HL-60 (cell line): ENCODE measurements at regions not wholly inside any gene's neighbourhood (a gene's known extent, or its start where the extent isn't known, plus 50 kb on each side); places are given as distances from the start of the nearest gene placed in this dataset.

Experiments
- DNase-seq, 2 experiments: peaks; one replicate each; pipeline ENCODE4 v3.0.0-alpha.2; 2010 to 2020; ENCODE audit warnings: low read depth in 1 of 2, low spot score in 1 of 2
- H3K27ac ChIP-seq: fragments of 250-450 bp; sonication (Bioruptor Pico); replicated peaks from 2 replicates; pipeline ENCODE4 v1.5.1; 2020; ENCODE audit warnings: mild to moderate bottlenecking, moderate library complexity
- H3K27me3 ChIP-seq: fragments of 250-450 bp; sonication (Bioruptor Pico); 2 replicates; pipeline ENCODE4 v1.5.1; 2021; ENCODE audit warnings: mild to moderate bottlenecking, moderate library complexity; ENCODE audit not compliant: insufficient read depth, poor library complexity, severe bottlenecking
- H3K4me3 ChIP-seq: replicated peaks from 2 replicates; pipeline ENCODE4 v1.5.1; 2011; ENCODE audit warnings: mild to moderate bottlenecking, control low read depth, low read length; ENCODE audit not compliant: insufficient read depth
- GABPA ChIP-seq: IDR thresholded peaks from 2 replicates; pipeline ENCODE4 v1.6.1; 2012; ENCODE audit warnings: low read depth
- POLR2AphosphoS5 ChIP-seq: IDR thresholded peaks from 2 replicates; pipeline ENCODE4 v1.6.1; 2012; ENCODE audit warnings: low read depth
- SPI1 ChIP-seq: IDR thresholded peaks from 2 replicates; pipeline ENCODE4 v1.6.1; 2012; ENCODE audit warnings: low read depth, mild to moderate bottlenecking, borderline replicate concordance
- TF ChIP-seq, protein P1 (sequence below): IDR thresholded peaks from 2 replicates; pipeline ENCODE4 v1.6.1; 2012; ENCODE audit warnings: low read depth; ENCODE audit not compliant: insufficient replicate concordance
- TF ChIP-seq, protein P2 (sequence below): IDR thresholded peaks from one replicate; pipeline ENCODE4 v1.5.1; 2011; ENCODE audit warnings: low read length, control low read depth, inconsistent platforms; ENCODE audit not compliant: insufficient read depth

DNA sequence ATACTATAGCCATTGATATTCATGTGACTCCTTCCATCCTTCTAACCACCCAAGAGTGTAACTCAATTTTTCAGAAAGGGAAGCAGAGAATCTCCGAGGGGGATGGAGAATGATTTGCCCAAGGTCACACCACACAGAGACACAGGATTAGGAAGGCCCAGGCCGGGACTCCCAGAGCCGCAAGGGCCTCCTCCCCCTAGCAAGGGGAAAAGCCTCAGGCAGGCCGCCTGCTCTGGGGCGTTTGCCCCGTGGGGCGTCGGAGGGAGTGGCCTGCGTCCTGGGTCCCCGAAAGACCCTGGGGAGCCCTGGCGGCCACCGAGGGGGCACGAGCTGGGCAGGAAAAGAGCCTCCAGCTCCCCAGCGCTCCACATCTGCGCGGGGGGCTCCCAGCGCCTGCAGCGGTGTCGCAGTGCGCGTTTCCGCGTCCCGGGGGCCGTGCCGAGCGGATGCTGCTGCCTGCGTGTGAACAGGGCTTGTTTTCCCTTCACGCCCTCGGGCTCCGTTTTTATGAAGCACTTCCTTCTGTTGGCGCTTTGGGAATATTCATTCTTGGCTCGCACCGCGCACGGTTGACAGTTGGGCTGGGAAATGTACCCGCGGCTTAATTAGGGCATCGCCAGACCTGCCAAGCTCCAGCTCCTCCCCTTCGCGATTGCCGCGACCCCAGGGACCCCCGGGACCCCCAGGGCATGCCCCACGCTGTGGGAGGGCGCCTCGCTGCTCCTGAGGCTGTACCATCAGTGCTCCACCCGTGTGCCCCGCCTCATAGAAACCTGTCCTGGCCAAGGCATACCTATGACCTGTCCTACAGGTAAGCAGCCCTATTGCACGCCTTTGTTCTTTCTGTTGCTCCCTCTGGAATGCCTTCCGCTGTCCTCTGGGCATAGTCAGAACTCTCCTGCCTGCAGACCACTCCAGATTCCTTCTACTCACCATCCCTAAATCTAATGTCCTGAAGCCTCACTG lies 158.9 kb upstream of the GLI2 start:
- no peak overlapping the region for H3K4me3 ChIP-seq

DNA sequence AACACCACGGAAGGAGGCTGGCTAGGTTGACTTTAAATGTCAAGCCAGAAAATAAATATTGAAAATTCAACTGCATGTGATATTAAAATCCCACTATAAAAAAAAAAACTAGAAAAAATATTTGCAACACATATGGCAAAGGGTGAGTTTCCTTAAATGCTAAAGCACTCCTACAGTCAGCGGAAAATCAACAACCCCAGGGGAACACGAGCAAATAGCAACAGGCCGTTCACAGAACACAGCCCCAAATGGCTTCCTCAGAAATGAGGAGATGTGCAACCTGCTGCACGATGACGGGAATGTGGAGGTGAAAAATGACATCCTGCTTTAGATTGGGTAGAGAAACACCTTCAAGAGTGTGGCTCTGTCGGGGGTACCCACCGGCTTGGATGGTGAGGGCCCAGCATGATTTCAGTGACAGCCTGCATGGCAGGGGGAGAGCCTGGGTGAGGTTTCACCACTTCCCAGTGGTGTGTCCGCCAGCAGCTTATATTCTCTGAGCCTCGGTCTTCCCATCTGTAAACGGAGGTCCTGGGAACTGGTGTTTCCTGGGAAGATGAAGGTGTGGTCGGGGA lies 157.9 kb upstream of the GLI2 start:
- Histone ChIP-seq H3K4me3 (no peak overlapping the region), H3K27me3 (no peaks in the 10 kb centered on the region), H3K27ac (no peak overlapping the region)
- TF ChIP-seq SPI1 (no peak), POLR2AphosphoS5 (no peak), GABPA (no peak)
- no peak for DNase-seq

More for the DNA sequence above, 158.9 kb upstream of the GLI2 start:
- Histone ChIP-seq H3K27ac (no peak overlapping the region), H3K27me3 (no peaks in the 10 kb centered on the region)
- no peak for TF ChIP-seq GABPA
- TF ChIP-seq, protein P1, sequence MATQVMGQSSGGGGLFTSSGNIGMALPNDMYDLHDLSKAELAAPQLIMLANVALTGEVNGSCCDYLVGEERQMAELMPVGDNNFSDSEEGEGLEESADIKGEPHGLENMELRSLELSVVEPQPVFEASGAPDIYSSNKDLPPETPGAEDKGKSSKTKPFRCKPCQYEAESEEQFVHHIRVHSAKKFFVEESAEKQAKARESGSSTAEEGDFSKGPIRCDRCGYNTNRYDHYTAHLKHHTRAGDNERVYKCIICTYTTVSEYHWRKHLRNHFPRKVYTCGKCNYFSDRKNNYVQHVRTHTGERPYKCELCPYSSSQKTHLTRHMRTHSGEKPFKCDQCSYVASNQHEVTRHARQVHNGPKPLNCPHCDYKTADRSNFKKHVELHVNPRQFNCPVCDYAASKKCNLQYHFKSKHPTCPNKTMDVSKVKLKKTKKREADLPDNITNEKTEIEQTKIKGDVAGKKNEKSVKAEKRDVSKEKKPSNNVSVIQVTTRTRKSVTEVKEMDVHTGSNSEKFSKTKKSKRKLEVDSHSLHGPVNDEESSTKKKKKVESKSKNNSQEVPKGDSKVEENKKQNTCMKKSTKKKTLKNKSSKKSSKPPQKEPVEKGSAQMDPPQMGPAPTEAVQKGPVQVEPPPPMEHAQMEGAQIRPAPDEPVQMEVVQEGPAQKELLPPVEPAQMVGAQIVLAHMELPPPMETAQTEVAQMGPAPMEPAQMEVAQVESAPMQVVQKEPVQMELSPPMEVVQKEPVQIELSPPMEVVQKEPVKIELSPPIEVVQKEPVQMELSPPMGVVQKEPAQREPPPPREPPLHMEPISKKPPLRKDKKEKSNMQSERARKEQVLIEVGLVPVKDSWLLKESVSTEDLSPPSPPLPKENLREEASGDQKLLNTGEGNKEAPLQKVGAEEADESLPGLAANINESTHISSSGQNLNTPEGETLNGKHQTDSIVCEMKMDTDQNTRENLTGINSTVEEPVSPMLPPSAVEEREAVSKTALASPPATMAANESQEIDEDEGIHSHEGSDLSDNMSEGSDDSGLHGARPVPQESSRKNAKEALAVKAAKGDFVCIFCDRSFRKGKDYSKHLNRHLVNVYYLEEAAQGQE: no peak
- TF ChIP-seq, protein P2, sequence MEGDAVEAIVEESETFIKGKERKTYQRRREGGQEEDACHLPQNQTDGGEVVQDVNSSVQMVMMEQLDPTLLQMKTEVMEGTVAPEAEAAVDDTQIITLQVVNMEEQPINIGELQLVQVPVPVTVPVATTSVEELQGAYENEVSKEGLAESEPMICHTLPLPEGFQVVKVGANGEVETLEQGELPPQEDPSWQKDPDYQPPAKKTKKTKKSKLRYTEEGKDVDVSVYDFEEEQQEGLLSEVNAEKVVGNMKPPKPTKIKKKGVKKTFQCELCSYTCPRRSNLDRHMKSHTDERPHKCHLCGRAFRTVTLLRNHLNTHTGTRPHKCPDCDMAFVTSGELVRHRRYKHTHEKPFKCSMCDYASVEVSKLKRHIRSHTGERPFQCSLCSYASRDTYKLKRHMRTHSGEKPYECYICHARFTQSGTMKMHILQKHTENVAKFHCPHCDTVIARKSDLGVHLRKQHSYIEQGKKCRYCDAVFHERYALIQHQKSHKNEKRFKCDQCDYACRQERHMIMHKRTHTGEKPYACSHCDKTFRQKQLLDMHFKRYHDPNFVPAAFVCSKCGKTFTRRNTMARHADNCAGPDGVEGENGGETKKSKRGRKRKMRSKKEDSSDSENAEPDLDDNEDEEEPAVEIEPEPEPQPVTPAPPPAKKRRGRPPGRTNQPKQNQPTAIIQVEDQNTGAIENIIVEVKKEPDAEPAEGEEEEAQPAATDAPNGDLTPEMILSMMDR: no peak
- no peak for TF ChIP-seq SPI1
- DNase-seq: no peak

DNA sequence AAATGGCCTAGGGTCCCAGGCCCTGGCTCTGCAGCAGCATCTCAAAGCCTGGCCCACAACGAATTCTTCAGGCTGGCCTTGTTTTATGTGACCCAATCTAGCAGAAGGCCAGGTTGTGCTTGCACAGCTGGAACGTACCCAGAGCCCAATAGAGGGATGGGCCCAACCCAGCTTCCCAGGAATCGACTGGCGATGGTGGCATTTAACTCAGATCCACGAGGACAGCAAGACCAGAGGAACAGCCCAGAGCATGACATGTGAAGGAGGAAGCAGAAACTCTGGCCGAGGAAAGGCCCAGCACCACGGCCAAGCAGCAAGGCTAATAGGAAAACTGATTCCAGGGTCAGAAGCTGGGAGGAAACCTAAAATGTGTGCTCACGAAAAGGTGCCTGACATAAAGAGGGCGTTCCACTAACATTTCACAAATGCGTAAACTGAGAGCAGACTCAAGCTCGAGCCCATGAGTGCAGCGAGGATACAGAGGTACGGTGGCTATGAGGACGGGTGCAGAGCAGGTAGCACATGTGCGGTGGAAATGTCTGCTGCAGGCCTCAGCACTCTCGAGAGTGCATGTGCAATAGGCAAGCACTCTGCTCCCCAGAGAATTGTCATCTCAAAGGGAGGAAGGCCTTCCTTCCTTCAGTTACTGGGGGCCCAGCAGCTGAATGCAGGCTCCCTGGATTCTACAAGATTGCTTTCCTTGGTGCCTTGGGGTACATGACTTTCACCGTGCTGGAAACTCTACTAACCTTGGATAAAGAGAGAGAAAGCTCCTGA lies 156.9 kb upstream of the GLI2 start:
- no peak for DNase-seq
- Histone ChIP-seq H3K4me3 (no peak overlapping the region), H3K27me3 (no peaks in the 10 kb centered on the region), H3K27ac (no peak overlapping the region)
- TF ChIP-seq POLR2AphosphoS5 (no peak), SPI1 (no peak), GABPA (no peak)
- TF ChIP-seq, protein P2: no peak
- TF ChIP-seq, protein P1: no peak
